ENCODE measurements at regions not wholly inside any gene's neighbourhood (a gene's known extent, or its start where the extent isn't known, plus 50 kb on each side); places are given as distances from the start of the nearest gene placed in this dataset.
A peak's percentile ranks its signal among the peaks of the same experiment; 100 is the strongest.

DNA sequence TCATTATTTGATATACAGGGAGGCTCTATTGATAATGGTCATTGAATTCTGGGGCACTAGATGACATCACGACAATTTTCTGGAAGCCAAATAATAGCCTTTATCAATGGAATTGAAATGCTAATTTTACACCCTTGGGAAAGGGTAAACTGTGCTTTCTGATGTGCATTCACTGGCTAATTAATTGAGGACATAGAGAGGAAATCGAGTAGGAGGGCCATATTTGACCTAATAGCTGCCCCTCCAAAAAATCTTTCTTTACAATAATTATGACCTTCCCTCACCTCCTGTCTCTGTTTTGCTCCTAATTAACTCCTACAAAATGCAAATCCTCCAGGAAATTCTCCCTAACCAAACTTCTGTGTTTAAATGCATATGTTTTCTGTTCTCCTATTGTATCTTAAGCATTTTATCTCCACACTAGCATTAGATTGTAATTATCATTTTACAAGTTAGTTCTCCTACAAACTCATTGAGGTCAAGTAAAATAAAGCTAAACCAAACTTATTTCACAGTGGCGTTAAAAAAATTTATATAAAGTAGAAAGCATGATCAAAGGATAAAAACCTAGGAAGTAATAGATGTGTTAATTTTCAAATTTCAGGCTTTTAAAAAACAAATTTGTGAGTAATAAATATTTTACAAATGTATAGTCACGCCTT lies 1414.0 kb upstream of the AGA start:
- no peak for DNase-seq (ENCODE audit: low read depth in 4 of 4, low spot score in 3 of 4)

DNA sequence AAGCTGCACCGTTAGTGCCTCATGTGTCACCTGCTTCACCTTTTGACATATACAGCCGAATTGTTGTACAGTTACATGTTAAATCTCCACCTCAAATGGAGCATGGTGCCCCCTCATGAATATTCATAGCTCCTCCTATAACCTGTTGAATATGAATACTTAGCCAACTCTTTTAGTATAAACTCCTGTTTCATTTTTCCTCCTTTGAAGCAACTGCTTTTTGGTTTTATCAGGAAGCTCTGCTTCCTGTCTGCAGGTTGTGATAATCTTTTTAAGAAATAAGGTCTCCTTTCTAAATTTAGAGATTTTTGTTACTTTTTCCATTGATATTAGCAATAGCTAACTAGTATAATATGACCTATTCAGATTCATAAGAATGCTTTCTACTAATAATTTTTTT lies 1429.2 kb upstream of the AGA start:
- no peak for DNase-seq (ENCODE audit: low read depth in 4 of 4, low spot score in 3 of 4)

DNA sequence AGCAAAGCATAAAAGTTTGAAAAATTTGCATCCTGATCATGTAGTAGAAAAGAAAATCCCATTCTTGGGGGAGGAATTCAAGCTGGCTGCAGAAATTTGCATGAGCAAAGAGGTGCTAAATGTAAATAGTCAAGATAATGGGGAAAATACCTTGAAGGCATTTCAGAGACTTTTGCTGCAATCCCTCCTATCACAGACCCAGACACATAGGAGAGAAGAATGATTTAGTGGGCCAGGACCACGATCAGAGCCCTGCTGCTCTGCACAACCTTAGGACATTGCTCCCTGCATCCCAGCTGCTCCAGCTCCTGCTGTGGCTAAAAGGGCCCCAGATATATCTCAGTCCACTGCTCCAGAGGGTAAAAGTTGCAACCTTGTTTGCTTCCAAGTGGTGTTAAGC lies 1439.7 kb upstream of the AGA start:
- no peak for DNase-seq (ENCODE audit: low read depth in 4 of 4, low spot score in 3 of 4)

DNA sequence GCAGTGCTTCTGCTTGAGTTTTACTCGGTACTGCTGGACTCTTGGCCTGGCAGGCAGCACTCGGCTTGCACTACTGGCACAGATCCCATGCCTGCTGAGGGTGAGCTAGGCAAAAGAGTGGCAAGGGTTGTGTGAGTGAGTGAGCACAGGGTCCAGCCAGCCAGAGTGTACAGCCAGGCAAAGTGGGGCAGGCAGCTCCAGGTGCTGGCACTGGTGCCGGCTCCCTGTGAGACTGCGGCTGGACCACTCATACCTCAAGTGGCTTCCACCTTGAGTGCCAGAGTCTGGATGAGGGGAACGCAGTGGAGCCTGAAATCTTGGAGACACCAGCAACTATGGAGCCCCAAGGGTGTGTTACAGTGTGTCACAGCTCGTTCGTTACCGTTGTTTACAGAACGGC lies 1451.9 kb upstream of the AGA start:
- no peak for DNase-seq (ENCODE audit: low read depth in 4 of 4, low spot score in 3 of 4)

DNA sequence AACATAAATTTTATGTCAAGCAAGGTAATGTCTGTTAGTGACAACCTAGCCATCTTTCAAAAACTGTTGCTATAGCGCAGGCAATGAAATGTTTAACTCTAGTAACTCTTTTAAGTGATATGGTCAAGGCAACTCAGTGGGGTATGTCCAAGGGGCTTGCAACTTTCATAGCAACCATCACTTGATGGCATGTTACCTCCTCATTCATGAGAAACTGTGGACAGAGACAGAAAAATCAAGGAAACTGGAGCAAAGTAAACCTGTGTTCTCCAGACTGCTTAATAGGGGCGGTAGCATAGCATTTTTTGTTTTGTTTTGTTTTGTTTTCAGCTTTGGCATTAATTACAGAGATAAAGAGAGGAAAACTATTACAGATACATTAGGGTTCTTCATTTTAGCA lies 1456.8 kb upstream of the AGA start:
- no peak for DNase-seq (ENCODE audit: low read depth in 4 of 4, low spot score in 3 of 4)

DNA sequence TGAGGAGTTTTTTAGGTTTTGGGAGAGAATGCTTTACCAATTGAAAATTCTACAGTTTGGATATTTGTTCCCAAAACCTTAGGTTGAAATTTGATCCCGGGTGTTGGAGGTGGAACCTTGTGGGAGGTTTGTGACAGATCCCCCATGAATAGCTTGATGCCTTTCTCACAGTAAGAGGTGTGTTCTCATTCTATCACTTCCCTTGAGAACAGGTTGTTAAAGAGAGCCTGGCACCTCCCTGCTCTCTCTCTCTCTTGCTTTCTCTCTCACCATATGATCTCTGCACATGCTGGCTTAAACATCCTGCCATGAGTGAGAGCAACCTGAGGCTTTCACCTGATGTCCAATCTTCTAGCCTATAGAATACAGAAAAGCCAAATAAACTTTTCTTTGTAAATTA lies 1475.5 kb upstream of the AGA start:
- DNase-seq (ENCODE audit: low read depth in 4 of 4, low spot score in 3 of 4): no peak

DNA sequence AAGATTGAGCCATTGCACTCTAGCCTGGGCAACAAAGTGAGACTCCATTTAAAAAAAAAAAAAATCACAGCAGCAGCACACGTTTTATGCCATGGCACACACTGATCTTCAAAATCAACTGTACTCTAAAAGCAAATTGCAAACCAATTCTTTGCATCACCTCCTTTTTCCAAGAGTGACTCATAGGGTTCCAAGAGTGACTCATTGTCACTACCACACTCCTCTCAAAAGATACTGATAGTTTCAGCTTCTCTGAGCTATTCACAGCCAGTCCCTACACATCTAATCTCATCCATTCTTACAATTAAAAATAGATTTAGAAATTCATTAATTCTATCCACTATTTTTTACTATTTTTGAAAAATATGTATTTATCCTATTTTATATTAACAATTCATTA lies 1494.9 kb upstream of the AGA start:
- DNase-seq (ENCODE audit: low read depth in 4 of 4, low spot score in 3 of 4): no peak

DNA sequence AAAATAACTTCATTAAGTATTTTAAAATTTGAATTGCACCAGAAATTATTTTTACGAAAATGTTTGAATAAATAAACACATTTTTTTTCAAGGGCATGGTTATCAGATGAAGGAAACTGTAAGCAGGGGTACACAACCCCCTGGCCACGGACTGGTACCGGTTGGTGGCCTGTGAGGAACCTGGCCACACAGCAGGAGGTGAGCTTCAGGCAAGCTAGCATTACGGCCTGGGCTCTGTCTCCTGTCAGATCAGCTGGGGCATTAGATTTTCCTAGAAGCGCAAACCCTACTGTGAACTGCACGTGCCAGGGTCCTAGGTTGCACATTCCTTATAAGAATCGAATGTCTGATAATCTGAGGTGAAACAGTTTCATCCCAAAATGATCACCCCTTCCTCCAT lies 1499.7 kb upstream of the AGA start:
- DNase-seq (ENCODE audit: low read depth in 4 of 4, low spot score in 3 of 4): no peak

DNA sequence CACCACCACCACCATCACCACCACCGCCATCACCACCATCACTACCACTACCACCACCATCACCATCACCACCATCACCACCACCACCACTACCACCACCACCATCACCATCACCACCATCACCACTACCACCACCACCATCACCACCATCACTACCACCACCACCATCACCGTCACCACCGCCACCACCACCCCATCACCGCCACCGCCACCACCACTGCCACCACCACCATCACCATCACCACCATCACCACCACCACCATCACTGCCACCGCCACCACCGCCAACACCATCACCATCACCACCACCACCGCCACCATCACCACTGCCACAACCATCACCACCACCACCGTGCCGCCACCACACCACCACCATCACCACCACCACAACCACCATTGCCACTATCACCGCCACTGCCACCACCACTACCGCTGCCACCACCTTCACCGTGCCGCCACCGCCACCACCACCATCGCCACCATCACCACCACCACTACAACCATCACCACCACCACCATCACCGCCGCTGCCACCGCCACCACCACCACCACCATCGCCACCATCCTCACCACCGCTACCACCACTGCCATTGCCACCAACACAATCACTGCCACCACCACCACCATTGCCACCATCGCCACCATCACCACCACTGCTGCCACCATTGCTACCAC lies 1511.3 kb upstream of the AGA start:
- no peak for DNase-seq (ENCODE audit: low read depth in 4 of 4, low spot score in 3 of 4)

DNA sequence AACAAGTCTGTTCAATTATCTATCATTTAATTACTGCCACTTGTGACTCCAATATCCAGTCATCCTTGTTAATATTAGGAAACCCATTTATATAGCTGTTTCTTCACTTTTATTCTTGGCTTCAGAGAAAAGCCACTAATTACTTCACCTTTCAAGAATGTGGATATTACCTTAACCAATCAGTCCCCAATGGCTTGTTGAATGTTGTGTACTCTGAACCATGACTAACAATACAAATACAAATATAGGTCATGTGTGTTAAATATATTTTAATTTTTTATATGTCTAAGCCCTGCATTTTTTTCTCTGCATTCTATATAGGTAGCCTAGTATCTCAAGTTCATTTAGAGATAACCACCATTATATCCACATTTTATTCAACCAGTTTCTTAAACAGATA lies 1513.4 kb upstream of the AGA start:
- no peak for DNase-seq (ENCODE audit: low read depth in 4 of 4, low spot score in 3 of 4)

DNA sequence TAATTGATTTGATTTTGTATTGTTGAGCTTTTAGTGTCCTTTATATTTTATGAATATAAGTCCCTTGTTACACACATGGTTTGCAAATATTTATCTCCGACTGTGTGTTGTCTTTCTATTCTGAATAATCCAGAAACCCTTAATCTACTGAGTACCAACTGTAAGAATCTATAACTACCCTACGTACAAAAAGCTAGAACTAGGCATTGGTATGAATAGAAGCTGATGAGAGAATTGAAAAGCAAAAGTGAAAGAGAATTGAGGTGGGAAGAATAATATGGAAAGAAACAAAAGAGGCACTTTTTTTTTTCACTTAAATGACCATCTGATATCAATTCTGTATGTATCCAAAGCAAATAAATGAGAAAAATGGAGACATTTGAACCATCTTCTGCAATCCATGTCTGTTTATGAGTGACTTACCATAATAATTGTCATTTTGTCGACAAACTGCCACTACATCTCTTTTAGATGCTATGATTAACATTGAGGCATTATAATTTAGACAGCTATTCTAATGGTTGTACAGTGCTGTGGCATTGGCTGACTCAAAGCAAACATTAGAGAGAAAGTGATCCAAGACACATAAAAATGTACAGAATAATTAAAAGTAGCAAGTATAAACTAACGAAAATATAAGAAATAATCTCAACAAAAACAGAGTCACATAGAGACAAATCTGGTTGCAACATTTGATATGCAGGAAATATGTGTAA lies 1516.6 kb upstream of the AGA start:
- no peak for DNase-seq (ENCODE audit: low read depth in 4 of 4, low spot score in 3 of 4)

DNA sequence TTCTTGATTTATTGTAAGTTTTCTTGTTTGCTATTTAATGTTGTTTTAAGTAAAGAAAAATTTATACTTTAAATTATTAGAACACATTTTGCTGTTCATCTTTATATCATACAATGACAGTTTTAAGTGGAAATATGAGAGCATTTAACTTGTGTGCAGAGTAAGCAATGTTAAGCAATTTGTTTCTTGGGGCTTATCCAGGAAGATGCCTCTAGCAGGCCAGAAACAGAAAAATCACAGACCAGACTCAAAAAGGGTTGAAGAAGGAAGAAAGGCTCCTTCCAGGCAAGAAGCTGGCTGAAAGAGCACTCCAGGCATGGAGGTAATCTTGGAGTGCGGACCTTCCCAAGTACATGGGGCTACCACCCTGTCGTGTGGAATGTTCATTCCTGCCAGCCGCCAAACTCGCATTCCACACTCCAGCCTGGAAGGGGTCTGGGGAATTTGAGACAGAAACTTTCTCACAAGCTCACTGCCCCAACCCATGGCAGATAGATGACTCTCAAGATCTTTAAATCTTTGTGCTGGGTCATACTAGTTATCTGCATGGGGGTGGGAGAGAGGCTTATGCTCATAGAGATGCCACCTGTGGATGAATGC lies 1521.3 kb upstream of the AGA start:
- peak in 2 of 4 donors; percentile 3 to 13 for DNase-seq (ENCODE audit: low read depth in 4 of 4, low spot score in 3 of 4)

DNA sequence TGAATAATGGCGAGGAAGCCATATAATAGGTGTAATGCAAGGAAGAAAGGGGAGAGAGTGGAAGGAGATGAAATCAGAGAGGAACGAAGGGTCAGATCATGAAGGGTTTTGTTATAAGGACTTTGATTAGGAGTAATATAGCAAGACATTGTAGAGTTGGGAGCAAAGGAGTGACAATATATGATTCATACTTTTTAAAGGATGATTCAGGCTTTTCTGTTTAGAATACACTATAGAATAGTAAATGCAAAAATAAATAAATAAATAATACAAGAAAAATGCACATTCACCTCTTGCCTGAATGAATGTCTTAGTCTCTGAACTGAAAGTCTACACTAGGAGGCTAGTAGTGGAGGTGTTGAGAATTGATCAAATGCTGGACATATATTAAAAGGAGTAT lies 1524.4 kb upstream of the AGA start:
- DNase-seq (ENCODE audit: low read depth in 4 of 4, low spot score in 3 of 4): no peak

DNA sequence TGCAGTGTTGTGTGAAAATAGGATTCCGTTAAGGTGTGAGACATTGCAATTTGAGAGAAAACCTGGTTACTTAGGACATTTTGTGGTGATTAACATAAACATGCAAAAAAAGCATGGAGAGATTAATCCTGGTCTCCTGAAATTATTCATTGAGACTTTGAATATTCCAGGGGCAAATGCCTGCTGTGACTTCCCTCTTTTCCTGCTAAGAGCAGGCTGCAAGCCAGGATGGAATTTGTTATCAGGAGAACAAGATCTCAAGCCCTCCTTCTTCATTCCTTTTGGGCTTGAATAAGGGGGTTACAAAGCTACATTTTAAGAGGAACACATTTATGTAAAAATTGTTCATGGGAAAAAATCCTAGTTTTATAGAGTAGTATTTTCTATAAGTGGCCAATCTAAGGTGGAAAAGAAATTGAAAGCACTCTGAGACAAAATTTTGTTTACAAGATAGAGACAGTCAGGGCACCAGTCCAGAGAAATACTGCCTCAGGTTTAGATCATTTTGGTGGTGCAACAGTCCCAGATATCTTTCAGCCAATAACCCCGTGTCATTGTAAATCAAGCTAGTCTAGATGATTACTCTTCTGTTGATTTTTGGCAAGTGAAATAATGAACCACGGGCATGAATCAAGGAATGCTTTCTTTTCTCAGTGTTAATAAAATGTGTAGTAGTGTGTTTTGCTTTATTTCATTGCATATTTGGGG lies 1528.3 kb upstream of the AGA start:
- no peak for DNase-seq (ENCODE audit: low read depth in 4 of 4, low spot score in 3 of 4)

DNA sequence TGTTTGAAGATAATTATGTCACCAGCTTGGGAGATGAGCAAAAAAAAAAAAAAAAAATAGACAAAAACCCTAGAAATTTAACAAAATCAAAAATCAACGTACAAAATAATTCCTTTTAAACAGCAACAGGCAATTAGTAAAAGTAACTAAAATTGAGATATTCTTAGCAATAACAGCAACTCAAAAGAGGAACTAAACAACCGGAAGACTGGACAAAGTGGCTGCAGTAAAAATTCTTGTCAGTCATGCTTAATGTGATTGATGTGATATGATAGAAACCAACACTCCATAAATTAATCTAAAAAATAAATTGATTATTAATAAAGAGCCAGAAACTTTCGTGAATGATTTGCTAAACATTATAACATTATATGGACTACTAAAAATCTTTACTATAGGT lies 1534.6 kb upstream of the AGA start:
- no peak for DNase-seq (ENCODE audit: low read depth in 4 of 4, low spot score in 3 of 4)

DNA sequence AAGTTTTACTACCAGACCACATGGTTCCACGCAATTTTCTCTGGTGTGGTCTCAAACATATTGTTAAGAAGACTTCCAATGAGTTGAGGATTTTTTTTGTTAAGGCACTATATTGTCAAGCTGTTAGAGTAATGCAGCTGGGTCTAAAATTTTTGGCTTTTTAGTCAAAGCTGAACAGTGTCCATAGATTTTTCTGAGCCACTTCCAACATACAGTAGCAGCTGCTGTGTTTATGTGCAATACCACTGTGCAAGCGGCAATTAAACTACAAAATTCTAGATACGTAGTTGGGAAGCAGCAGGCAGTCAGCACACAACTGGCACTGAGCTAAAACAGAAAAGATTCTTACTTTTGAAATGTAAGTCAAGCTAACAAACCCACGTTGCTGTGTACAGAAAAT lies 1551.1 kb upstream of the AGA start:
- DNase-seq (ENCODE audit: low read depth in 4 of 4, low spot score in 3 of 4): no peak

DNA sequence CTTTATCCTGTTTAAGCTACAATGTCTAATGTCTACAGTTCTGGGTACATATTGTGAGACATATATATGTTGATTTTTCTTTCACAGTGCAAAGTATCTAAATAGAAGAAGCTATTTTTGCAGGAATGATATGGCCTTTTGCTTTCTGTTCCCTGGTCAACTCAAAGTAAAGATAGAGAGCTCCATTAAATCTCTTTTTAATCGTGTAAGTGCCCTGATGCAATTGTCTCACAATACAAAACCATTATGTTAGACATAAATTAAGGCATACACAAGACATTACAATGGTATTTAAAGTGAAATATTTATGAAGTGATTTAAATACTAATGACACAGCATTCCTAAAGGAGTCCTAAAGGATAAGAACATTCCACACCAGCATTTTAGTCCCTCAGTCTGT lies 1559.7 kb upstream of the AGA start:
- no peak for DNase-seq (ENCODE audit: low read depth in 4 of 4, low spot score in 3 of 4)

DNA sequence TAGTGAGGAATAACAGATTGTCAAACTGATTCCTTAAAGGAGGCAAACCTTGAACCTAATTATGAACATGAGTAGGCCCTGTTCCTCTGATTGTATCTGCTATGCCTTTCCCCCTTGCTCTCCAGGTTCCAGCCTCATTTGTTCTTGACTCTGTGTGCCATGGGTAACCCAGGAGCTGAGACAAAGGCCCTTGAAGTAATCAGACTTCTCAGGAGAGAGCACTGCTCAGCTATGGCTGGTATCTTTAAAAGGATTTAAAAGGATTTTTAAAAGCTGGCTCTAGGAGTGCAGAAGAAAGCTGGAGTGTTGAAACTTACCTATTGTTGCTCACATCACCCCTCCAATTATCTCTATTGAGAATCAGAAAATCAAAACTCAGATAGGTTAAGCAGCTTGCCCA lies 1565.5 kb upstream of the AGA start:
- DNase-seq (ENCODE audit: low read depth in 4 of 4, low spot score in 3 of 4): no peak

DNA sequence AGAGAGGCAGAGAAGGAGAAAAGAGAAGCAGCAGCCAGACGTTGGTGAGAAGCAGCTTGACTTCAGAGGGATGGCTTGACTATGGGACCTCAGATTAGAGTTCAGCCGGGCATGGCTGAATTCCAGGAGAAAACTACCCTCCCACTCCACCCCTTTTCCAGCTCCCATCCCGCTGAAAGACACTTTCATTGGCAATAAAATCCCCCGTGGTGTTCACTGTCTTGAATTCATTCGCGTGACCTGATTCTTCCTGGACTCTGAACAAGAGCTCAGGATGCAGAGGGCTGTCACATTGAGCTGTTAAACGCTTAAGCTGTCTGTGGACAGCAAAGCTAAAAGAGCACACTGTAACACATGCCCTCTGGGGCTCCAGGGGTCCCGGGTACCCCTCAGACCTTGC lies 1575.3 kb upstream of the AGA start:
- DNase-seq (ENCODE audit: low read depth in 4 of 4, low spot score in 3 of 4): no peak

DNA sequence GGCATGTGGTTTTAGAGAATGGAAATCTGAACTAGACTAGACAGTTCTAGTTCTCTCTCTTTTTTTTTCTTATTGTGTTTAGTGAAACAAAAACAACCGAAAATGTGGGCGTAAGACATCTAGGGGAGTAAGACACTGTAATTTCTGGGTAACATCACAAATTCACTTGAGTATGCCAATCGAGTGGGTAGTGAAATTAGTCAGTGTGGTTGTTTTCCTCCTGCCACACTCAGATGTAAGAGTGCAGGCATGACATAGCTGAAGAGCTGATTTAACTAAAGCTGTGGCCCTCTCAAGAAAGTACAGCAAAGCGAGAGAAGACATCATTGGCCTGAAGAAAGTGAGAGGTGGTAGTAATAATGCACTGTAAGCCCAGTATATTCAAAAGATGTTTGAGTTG lies 1585.3 kb upstream of the AGA start:
- DNase-seq (ENCODE audit: low read depth in 4 of 4, low spot score in 3 of 4): no peak

DNA sequence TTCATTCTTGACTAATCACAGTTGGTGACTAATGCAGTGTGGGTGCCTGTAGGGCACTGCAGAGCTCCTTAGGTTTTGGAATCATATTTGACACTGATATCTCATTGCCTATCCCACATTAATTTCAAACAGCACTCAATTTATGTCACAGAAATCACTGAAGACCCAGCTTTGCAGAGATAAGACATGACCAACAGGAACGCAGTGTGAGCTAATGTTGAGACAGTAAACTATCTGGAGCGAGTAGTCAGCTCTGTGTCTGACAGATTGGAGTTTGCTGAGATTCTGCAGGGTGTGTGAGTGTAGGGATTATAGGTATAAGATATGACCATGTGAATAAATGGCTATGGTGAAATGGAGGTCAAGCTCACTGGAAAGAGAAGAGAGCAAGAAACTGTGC lies 1586.1 kb upstream of the AGA start:
- DNase-seq (ENCODE audit: low read depth in 4 of 4, low spot score in 3 of 4): no peak
